ENCODE measurements at regions not wholly inside any gene's neighbourhood (a gene's known extent, or its start where the extent isn't known, plus 50 kb on each side); places are given as distances from the start of the nearest gene placed in this dataset.

DNA sequence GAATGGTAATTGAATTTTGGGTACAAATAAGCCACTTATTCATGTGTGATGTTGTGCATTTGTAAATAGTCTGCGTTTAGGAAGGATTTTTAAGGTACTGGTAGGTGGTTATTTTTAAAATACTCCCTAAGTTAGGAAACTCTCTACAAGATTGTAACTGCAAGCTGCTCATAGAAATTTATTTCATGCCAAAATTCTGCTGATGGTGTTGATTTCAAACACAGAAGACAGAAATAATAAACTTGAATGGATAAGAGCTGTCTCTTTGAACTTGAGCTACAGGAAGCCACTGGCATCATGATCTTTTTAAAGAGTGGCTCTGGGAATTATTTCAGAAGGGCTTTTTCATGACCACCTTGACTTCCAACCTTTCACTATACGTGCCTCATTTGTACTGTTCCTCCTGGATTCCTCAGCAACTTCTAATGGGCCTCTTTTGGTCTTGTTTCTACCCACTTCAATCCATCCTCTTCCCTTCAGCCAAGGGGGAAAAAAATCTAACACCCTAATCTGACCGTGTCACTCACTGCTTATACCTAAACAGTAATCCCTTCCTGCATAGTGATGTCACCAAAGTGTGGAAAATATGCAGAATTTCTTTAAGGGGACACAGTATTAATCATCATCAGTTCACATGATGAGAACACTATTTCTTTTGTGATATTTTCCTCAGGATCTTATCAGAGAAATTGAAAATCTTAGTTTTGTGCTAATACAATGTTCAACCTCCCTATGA lies 113.6 kb downstream of the PFDN4 start:
- TF ChIP-seq, protein P1, sequence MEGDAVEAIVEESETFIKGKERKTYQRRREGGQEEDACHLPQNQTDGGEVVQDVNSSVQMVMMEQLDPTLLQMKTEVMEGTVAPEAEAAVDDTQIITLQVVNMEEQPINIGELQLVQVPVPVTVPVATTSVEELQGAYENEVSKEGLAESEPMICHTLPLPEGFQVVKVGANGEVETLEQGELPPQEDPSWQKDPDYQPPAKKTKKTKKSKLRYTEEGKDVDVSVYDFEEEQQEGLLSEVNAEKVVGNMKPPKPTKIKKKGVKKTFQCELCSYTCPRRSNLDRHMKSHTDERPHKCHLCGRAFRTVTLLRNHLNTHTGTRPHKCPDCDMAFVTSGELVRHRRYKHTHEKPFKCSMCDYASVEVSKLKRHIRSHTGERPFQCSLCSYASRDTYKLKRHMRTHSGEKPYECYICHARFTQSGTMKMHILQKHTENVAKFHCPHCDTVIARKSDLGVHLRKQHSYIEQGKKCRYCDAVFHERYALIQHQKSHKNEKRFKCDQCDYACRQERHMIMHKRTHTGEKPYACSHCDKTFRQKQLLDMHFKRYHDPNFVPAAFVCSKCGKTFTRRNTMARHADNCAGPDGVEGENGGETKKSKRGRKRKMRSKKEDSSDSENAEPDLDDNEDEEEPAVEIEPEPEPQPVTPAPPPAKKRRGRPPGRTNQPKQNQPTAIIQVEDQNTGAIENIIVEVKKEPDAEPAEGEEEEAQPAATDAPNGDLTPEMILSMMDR (IDR thresholded peaks at IDR 0.05; ENCODE audit: low read depth, low read length, missing control alignments): no peak
- no peak for DNase-seq (ENCODE audit: low read depth)
- in situ Hi-C loops (cut with HindIII; ENCODE audit: low sequenced_read_pairs): no loop called here
- no peak overlapping the region for H3K4me3 ChIP-seq (ENCODE audit: low read depth, low read length)

DNA sequence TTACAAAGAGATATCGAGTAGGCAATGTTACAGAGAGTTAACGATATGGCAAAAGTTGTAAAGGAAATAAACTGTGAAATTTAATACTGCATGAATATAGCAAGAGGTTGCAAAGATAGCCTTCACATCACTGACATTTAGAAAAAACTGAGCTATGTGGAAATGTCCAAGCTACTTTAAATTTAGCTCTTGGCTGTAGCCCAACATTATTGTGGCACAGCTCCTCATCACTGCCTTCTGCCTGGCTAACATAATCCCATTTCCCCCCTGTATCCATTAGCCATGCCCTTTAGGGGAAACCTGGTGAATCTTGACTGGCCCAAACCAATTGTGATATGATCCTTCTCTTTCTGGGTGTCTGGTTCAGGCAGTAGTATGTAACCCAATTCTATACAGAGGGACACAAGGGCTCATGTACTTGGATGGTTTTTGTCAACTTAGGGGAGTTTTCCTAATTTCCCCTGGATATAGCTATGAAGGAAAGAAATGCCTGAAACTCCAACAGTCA lies 115.4 kb downstream of the PFDN4 start:
- in situ Hi-C loops (cut with HindIII; ENCODE audit: low sequenced_read_pairs): no loop called here
- DNase-seq (ENCODE audit: low read depth): no peak
- H3K4me3 ChIP-seq (ENCODE audit: low read depth, low read length): no peak overlapping the region
- TF ChIP-seq, protein P1 (IDR thresholded peaks at IDR 0.05; ENCODE audit: low read depth, low read length, missing control alignments): no peak

DNA sequence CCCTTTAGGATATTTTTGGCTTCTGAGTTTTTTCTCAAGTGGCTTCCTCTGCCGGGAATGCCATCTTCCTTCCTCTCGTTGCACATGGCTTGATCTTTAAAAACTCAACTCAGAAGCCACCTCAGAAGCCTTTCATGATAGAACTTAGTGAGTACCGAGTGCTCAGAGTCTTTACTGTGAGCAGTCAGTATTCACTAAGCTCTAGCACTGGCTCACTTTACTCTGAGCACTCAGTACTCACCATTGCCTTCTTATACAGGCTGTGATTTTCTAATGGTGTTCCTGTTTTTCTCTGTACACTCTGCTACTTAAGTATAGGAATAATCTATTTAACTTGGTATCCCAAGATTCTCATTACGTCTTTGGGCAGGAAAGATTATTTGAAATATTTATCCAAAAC lies 116.2 kb downstream of the PFDN4 start:
- TF ChIP-seq, protein P1 (IDR thresholded peaks at IDR 0.05; ENCODE audit: low read depth, low read length, missing control alignments): no peak
- DNase-seq (ENCODE audit: low read depth): no peak
- H3K4me3 ChIP-seq (ENCODE audit: low read depth, low read length): no peak overlapping the region
- in situ Hi-C loops (cut with HindIII; ENCODE audit: low sequenced_read_pairs): no loop called here

DNA sequence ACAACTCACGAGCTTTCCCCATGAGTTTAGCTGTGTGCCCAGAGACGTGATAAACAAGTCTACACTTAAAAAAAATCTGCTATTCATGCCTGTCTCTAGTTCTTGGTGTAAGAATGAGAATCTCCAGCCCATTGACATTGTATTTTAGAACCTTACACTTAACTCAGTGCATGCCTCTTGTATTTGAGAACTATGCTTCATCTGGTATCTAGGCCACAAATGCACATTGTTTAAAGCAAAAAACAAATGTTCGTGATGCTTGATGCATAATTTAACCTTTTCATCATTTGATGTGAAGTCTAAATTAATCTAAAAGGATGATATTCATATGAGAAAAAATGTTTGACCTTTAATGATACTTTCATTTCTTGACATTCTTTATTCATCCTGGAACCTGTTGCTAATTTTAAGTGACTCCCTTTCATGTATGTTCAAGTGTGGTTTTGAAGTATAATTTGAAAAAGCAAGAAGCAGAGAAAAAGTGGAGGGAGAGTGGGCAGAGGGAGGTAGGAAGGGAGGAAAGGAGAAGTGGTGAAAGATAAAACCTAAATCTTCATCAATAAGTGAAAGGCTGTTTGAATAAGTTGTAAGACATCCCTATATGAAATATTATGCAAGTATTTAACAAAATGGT lies 116.9 kb downstream of the PFDN4 start:
- TF ChIP-seq, protein P1 (IDR thresholded peaks at IDR 0.05; ENCODE audit: low read depth, low read length, missing control alignments): no peak
- in situ Hi-C loops (cut with HindIII; ENCODE audit: low sequenced_read_pairs): no loop called here
- no peak overlapping the region for H3K4me3 ChIP-seq (ENCODE audit: low read depth, low read length)
- DNase-seq (ENCODE audit: low read depth): no peak

DNA sequence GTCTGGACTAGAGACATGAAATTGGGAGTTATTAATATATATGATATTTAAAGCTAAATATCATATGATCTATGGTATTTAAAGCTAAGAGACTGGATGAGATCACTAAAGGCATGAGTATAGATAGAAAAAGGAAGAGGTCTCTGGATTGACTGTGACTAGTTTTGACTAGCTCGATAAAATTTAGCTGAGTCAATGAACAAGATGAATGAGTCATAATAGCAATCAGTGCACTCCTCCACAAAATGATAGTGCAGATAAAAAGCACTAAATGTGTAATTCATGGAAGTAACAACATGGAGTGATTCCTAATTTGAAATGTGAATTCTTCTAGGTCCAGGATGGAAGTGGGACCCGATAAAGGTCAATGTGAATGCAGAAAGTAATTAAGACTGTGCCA lies 127.4 kb downstream of the PFDN4 start:
- DNase-seq (ENCODE audit: low read depth): no peak
- H3K4me3 ChIP-seq (ENCODE audit: low read depth, low read length): no peak overlapping the region
- TF ChIP-seq, protein P1 (IDR thresholded peaks at IDR 0.05; ENCODE audit: low read depth, low read length, missing control alignments): no peak
- in situ Hi-C loops (cut with HindIII; ENCODE audit: low sequenced_read_pairs): no loop called here

DNA sequence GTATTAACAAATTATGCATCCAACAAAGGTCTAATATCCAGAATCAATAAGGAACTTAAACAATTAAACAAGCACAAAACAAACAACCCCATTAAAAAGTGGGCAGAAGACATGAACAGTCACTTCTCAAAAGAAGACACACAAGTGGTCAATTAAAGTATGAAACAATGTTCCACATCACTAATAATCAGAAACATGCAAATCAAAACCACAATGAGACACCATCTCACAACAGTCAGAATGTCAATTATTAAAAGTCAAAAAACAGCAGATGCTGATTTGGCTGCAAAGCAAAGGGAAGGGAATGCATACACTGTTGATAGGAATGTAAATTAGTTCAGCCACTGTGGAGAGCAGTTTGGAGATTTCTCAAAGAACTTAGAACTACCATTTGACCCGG lies 129.3 kb downstream of the PFDN4 start:
- TF ChIP-seq, protein P1 (IDR thresholded peaks at IDR 0.05; ENCODE audit: low read depth, low read length, missing control alignments): no peak
- in situ Hi-C loops (cut with HindIII; ENCODE audit: low sequenced_read_pairs): no loop called here

More for the DNA sequence above, 129.3 kb downstream of the PFDN4 start:
- DNase-seq (ENCODE audit: low read depth): no peak
- no peak overlapping the region for H3K4me3 ChIP-seq (ENCODE audit: low read depth, low read length)
